ENCODE measurements at regions not wholly inside any gene's neighbourhood (a gene's known extent, or its start where the extent isn't known, plus 50 kb on each side); places are given as distances from the start of the nearest gene placed in this dataset.

DNA sequence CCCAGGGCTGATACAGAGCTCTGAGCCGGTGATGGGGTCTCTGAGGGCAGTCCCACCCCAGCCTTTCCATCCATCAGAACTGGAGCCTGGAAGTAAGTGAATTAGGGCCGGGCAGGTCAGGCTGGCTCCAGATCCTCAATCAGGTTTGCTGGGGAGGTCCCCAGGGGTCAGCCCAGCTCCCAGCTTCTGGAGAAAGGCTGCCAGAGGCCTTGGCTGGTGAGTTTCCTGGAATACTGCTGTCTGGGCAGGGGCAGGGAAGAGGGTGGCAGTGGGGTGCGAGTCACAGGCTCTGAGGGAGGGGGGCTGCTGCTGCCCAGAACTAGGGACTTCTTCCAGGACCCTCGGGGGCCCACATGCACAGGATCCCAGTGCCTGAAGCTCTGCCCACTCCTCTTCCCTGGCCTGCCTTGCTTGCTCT is 200.6 kb upstream of the MVB12B start (continued):
- TF ChIP-seq ZNF407 (IDR thresholded peaks at IDR 0.05; ENCODE audit: low read depth) (no peak), ZSCAN32 (CRISPR knock-in tag; IDR thresholded peaks at IDR 0.05) (no peak), U2AF1 (optimal IDR thresholded peaks at IDR 0.05; ENCODE audit: low read depth, low read length) (no peak), BCL6 (CRISPR knock-in tag; IDR thresholded peaks at IDR 0.05) (no peak)

Data from K562 (cell line).